B cell (primary cell): ENCODE measurements at regions not wholly inside any gene's neighbourhood (a gene's known extent, or its start where the extent isn't known, plus 50 kb on each side); places are given as distances from the start of the nearest gene placed in this dataset.

ENCODE experiments used
- CTCF ChIP-seq: fragments of 200-600 bp; IDR thresholded peaks from one replicate; pipeline ENCODE4 v1.8.0; 2022; ENCODE audit warnings: antibody characterized with exemption, mild to moderate bottlenecking
- EZH2 ChIP-seq: IDR thresholded peaks from 2 replicates; pipeline ENCODE4 v1.6.1; 2012; ENCODE audit warnings: borderline replicate concordance, low read depth, mild to moderate bottlenecking, moderate library complexity, low read length; ENCODE audit not compliant: insufficient read depth, poor library complexity, severe bottlenecking

GRCh38 chr12:62130402-62130801, 129.8 kb upstream of the USP15 start:
- TF ChIP-seq CTCF (no peak), EZH2 (no peak)
